ENCODE measurements at regions not wholly inside any gene's neighbourhood (a gene's known extent, or its start where the extent isn't known, plus 50 kb on each side); places are given as distances from the start of the nearest gene placed in this dataset.
"Not testable (repeated sequence)": the region's sequence is repeated elsewhere in the genome, so short reads cannot be mapped to it uniquely, and the experiment has no call there.

- no peak for DNase-seq
Measured at GRCh38 chr3:163347944-163348343, 1730.4 kb downstream of the SI start.

GRCh38 chr3:163335429-163335828, 1742.9 kb downstream of the SI start:
- DNase-seq = no peak

- no peak for DNase-seq
Measured at GRCh38 chr3:163328680-163329079, 1749.6 kb downstream of the SI start.

- DNase-seq = no peak
Measured at GRCh38 chr3:163327086-163327485, 1751.2 kb downstream of the SI start.

GRCh38 chr3:163315786-163316185, 1762.5 kb downstream of the SI start:
- DNase-seq = no peak

- no peak for DNase-seq
Measured at GRCh38 chr3:163306405-163306804, 1771.9 kb downstream of the SI start.

GRCh38 chr3:163273694-163274093, 1777.1 kb downstream of the OTOL1 start:
- DNase-seq = no peak

GRCh38 chr3:163266731-163267130, 1770.1 kb downstream of the OTOL1 start:
- no peak for DNase-seq

GRCh38 chr3:163261618-163262017, 1765.0 kb downstream of the OTOL1 start:
- no peak for DNase-seq

- no peak for DNase-seq
Measured at GRCh38 chr3:163261056-163261455, 1764.4 kb downstream of the OTOL1 start.

- DNase-seq = no peak
Measured at GRCh38 chr3:163218336-163218735, 1721.7 kb downstream of the OTOL1 start.

- no peak for DNase-seq
Measured at GRCh38 chr3:163213838-163214237, 1717.2 kb downstream of the OTOL1 start.

- no peak for DNase-seq
Measured at GRCh38 chr3:163196815-163197374, 1700.3 kb downstream of the OTOL1 start.

GRCh38 chr3:163196245-163196644, 1699.6 kb downstream of the OTOL1 start:
- no peak for DNase-seq

- DNase-seq = no peak
Measured at GRCh38 chr3:163185721-163186350, 1689.2 kb downstream of the OTOL1 start.

GRCh38 chr3:163175970-163176369, 1679.4 kb downstream of the OTOL1 start:
- no peak for DNase-seq

- DNase-seq = not testable (repeated sequence)
Measured at GRCh38 chr3:163172513-163172912, 1675.9 kb downstream of the OTOL1 start.

GRCh38 chr3:163166197-163166596, 1669.6 kb downstream of the OTOL1 start:
- no peak for DNase-seq

- DNase-seq = no peak
Measured at GRCh38 chr3:163159306-163159705, 1662.7 kb downstream of the OTOL1 start.

- DNase-seq = no peak
Measured at GRCh38 chr3:163139600-163139999, 1643.0 kb downstream of the OTOL1 start.

GRCh38 chr3:163138258-163138657, 1641.7 kb downstream of the OTOL1 start:
- DNase-seq = no peak

- DNase-seq = no peak
Measured at GRCh38 chr3:163132111-163132510, 1635.5 kb downstream of the OTOL1 start.

- no peak for DNase-seq
Measured at GRCh38 chr3:163129287-163129686, 1632.7 kb downstream of the OTOL1 start.

GRCh38 chr3:163126115-163126514, 1629.5 kb downstream of the OTOL1 start:
- DNase-seq = no peak
